ENCODE measurements at regions not wholly inside any gene's neighbourhood (a gene's known extent, or its start where the extent isn't known, plus 50 kb on each side); places are given as distances from the start of the nearest gene placed in this dataset.

DNA sequence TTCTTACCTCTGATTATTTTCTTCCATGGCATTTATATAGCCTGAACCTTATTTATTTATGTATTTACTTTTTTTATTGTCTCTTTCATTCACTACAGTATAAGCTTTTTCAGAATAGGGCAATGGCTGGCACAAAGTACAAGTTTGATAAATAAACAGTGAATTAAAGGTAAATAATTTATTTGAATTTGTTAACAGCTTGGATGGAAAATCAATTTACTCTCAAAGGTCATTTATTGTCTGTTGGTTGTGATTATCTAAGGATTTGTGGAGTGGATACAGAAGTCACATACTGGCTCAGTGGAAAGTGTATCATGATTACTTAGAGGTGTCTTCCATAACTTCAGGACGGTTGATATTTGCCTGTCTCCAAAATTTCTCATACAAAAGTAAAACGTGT lies 2472.9 kb downstream of the PCDH7 start:
- no peak for TF ChIP-seq POLR2A (IDR thresholded peaks at IDR 0.05)
- TF ChIP-seq, protein P1, sequence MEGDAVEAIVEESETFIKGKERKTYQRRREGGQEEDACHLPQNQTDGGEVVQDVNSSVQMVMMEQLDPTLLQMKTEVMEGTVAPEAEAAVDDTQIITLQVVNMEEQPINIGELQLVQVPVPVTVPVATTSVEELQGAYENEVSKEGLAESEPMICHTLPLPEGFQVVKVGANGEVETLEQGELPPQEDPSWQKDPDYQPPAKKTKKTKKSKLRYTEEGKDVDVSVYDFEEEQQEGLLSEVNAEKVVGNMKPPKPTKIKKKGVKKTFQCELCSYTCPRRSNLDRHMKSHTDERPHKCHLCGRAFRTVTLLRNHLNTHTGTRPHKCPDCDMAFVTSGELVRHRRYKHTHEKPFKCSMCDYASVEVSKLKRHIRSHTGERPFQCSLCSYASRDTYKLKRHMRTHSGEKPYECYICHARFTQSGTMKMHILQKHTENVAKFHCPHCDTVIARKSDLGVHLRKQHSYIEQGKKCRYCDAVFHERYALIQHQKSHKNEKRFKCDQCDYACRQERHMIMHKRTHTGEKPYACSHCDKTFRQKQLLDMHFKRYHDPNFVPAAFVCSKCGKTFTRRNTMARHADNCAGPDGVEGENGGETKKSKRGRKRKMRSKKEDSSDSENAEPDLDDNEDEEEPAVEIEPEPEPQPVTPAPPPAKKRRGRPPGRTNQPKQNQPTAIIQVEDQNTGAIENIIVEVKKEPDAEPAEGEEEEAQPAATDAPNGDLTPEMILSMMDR (IDR thresholded peaks at IDR 0.05), result no peak
- TF ChIP-seq EP300 (IDR thresholded peaks at IDR 0.05), result no peak
